H9 (cell line): ENCODE measurements at regions not wholly inside any gene's neighbourhood (a gene's known extent, or its start where the extent isn't known, plus 50 kb on each side); places are given as distances from the start of the nearest gene placed in this dataset.

ENCODE experiments used
- DNase-seq: peaks from one replicate; pipeline ENCODE4 v3.0.0-alpha.2; 2017
- H2AFZ ChIP-seq: one replicate; pipeline ENCODE4 v1.6.1; 2013; ENCODE audit warnings: mild to moderate bottlenecking, low read length, control low read depth, moderate library complexity
- H2AK5ac ChIP-seq: 2 replicates; pipeline ENCODE4 v1.6.1; 2013; ENCODE audit warnings: low read length, control low read depth, mixed read lengths; ENCODE audit not compliant: insufficient read length
- H2BK120ac ChIP-seq: one replicate; pipeline ENCODE4 v1.6.1; 2013; ENCODE audit warnings: low read depth, mild to moderate bottlenecking, low read length, control low read depth, inconsistent platforms; ENCODE audit not compliant: poor library complexity, severe bottlenecking
- H2BK12ac ChIP-seq: 2 replicates; pipeline ENCODE4 v1.6.1; 2013; ENCODE audit warnings: low read length, control low read depth, mixed read lengths, low read depth; ENCODE audit not compliant: insufficient read length
- H2BK15ac ChIP-seq: 2 replicates; pipeline ENCODE4 v1.6.1; 2013; ENCODE audit warnings: low read depth, low read length, control low read depth
- H2BK20ac ChIP-seq: one replicate; pipeline ENCODE4 v1.6.1; 2013; ENCODE audit warnings: low read depth, mild to moderate bottlenecking, low read length, control low read depth, inconsistent platforms; ENCODE audit not compliant: poor library complexity, severe bottlenecking
- H2BK5ac ChIP-seq: 2 replicates; pipeline ENCODE4 v1.6.1; 2013; ENCODE audit warnings: low read length, control low read depth, mixed read lengths; ENCODE audit not compliant: insufficient read length
- H3K14ac ChIP-seq: 2 replicates; pipeline ENCODE4 v1.6.1; 2013; ENCODE audit warnings: low read length, control low read depth; ENCODE audit not compliant: insufficient read depth
- H3K18ac ChIP-seq: 2 replicates; pipeline ENCODE4 v1.6.1; 2013; ENCODE audit warnings: low read depth, mild to moderate bottlenecking, mixed read lengths, low read length, control low read depth; ENCODE audit not compliant: insufficient read length
- H3K23ac ChIP-seq: 2 replicates; pipeline ENCODE4 v1.6.1; 2013; ENCODE audit warnings: low read length, control low read depth, mixed read lengths, low read depth; ENCODE audit not compliant: insufficient read length
- H3K23me2 ChIP-seq: 2 replicates; pipeline ENCODE4 v1.6.1; 2013; ENCODE audit warnings: low read depth, mild to moderate bottlenecking, mixed read lengths, low read length, control low read depth; ENCODE audit not compliant: insufficient read length, poor library complexity, severe bottlenecking
- H3K27ac ChIP-seq: 2 replicates; pipeline ENCODE4 v1.5.1; 2013; ENCODE audit warnings: low read length, control low read depth, mixed read lengths, low read depth; ENCODE audit not compliant: insufficient read length
- H3K27me3 ChIP-seq: 2 replicates; pipeline ENCODE4 v1.6.1; 2013; ENCODE audit warnings: low read length, control low read depth, inconsistent platforms; ENCODE audit not compliant: insufficient read depth
- H3K4ac ChIP-seq: 2 replicates; pipeline ENCODE4 v1.6.1; 2013; ENCODE audit warnings: low read depth, mild to moderate bottlenecking, control low read depth, inconsistent platforms, low read length, moderate library complexity
- H3K4me1 ChIP-seq: 2 replicates; pipeline ENCODE4 v1.6.1; 2013; ENCODE audit warnings: low read length, control low read depth, inconsistent platforms; ENCODE audit not compliant: insufficient read depth
- H3K4me2 ChIP-seq: 2 replicates; pipeline ENCODE4 v1.6.1; 2013; ENCODE audit warnings: low read length, control low read depth, mixed read lengths; ENCODE audit not compliant: insufficient read length, insufficient read depth
- H3K56ac ChIP-seq: 2 replicates; pipeline ENCODE4 v1.6.1; 2013; ENCODE audit warnings: low read depth, mild to moderate bottlenecking, mixed read lengths, low read length, control low read depth; ENCODE audit not compliant: insufficient read length
- H3K79me1 ChIP-seq: 2 replicates; pipeline ENCODE4 v1.6.1; 2013; ENCODE audit warnings: low read depth, mild to moderate bottlenecking, moderate library complexity, low read length, control low read depth, inconsistent platforms; ENCODE audit not compliant: insufficient read depth, poor library complexity, severe bottlenecking
- H3K79me2 ChIP-seq: 2 replicates; pipeline ENCODE4 v1.6.1; 2013; ENCODE audit warnings: low read length, control low read depth, inconsistent platforms; ENCODE audit not compliant: insufficient read depth
- H3K9ac ChIP-seq: 2 replicates; pipeline ENCODE4 v1.6.1; 2013; ENCODE audit warnings: low read length, control low read depth, mixed read lengths; ENCODE audit not compliant: insufficient read length; ENCODE audit errors: extremely low read depth
- H3K9me3 ChIP-seq: one replicate; pipeline ENCODE4 v1.6.1; 2013; ENCODE audit warnings: low read depth, low read length, inconsistent platforms; ENCODE audit not compliant: control insufficient read depth
- H3T11ph ChIP-seq: one replicate; pipeline ENCODE4 v1.6.1; 2013; ENCODE audit warnings: mild to moderate bottlenecking, low read length, control low read depth, inconsistent platforms
- H4K20me1 ChIP-seq: one replicate; pipeline ENCODE4 v1.6.1; 2013; ENCODE audit not compliant: control insufficient read depth, insufficient read length, insufficient read depth
- H4K5ac ChIP-seq: 2 replicates; pipeline ENCODE4 v1.6.1; 2013; ENCODE audit warnings: low read depth, mild to moderate bottlenecking, mixed read lengths, low read length, control low read depth; ENCODE audit not compliant: insufficient read length
- H4K8ac ChIP-seq: replicated peaks from 2 replicates; pipeline ENCODE4 v1.6.1; 2013; ENCODE audit warnings: low read length, control low read depth, mixed read lengths, low read depth; ENCODE audit not compliant: insufficient read length
- H4K91ac ChIP-seq: 2 replicates; pipeline ENCODE4 v1.6.1; 2013; ENCODE audit warnings: low read depth, mild to moderate bottlenecking, moderate library complexity, mixed read lengths, low read length, control low read depth; ENCODE audit not compliant: insufficient read length
- H3K27ac Mint-ChIP-seq, 3 experiments: 2 replicates in 2 of 3; 3 replicates in 1 of 3; pipeline ENCODE4 v1.8.0; 2020 to 2021; ENCODE audit warnings: mixed read lengths in 3 of 3, mild to moderate bottlenecking in 1 of 3, moderate library complexity in 1 of 3
- H3K27me3 Mint-ChIP-seq: 2 replicates; pipeline ENCODE4 v1.8.0; 2021; ENCODE audit warnings: low read depth, mild to moderate bottlenecking, moderate library complexity, mixed read lengths
- H3K36me3 Mint-ChIP-seq, 3 experiments: 2 replicates in 2 of 3; 3 replicates in 1 of 3; pipeline ENCODE4 v1.8.0; 2020 to 2021; ENCODE audit warnings: low read depth in 3 of 3, mixed read lengths in 3 of 3; ENCODE audit not compliant: insufficient read depth in 1 of 3
- H3K4me1 Mint-ChIP-seq, 2 experiments: 2 replicates each; pipeline ENCODE4 v1.8.0; 2020; ENCODE audit warnings: mixed read lengths in 2 of 2
- H3K4me3 Mint-ChIP-seq, 2 experiments: 2 replicates in 1 of 2; 3 replicates in 1 of 2; pipeline ENCODE4 v1.8.0; 2020 to 2021; ENCODE audit warnings: mild to moderate bottlenecking in 2 of 2, mixed read lengths in 2 of 2, moderate library complexity in 1 of 2
- H3K9me3 Mint-ChIP-seq, 2 experiments: 2 replicates in 1 of 2; 3 replicates in 1 of 2; pipeline ENCODE4 v1.8.0; 2020; ENCODE audit warnings: mild to moderate bottlenecking in 2 of 2, mixed read lengths in 2 of 2, moderate library complexity in 1 of 2
- WGBS: extraction: QIAGEN DNeasy Blood & Tissue Kit; methylation state at CpG from one replicate; pipeline ENCODE4 v1.1.7; 2013; ENCODE audit warnings: missing lambda C conversion rate, low lambda C conversion rate, mixed read lengths; ENCODE audit not compliant: insufficient read length; ENCODE audit errors: extremely low coverage; 5-methylcytosine and 5-hydroxymethylcytosine counted together
- TF ChIP-seq, protein P1 (sequence below): fragments of 200-600 bp; sonication (generic); conservative IDR thresholded peaks from 3 replicates; pipeline ENCODE4 v1.8.0; 2021; ENCODE audit warnings: antibody characterized with exemption, mild to moderate bottlenecking

DNA sequence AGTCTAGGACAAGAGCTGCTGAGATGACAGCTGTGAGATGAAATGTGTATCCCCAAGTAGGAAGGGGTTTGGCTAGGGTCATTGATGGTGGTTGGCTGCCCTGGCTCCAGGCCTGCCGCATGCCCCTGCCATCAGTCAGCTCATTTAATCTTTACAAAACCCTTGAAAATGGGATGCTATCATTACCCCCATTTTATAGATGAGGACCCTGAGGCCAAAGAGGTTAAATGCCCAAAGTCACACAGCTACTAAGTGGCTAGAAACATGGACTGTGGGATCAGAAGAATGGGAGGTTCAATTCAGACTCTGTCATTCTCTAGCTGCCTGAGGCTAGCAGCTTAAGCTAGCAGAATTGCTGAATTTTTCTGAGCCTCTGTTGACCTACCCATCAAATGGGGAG lies 198.8 kb downstream of the MAF start:
- Histone ChIP-seq H2AK5ac (no peak overlapping the region), H3K4me2 (no peak overlapping the region), H3K23ac (no peak overlapping the region), H3K9ac (no peak overlapping the region), H3T11ph (no peak overlapping the region), H3K27ac (no peak overlapping the region), H4K8ac (no peak overlapping the region), H3K18ac (no peak overlapping the region), H3K79me2 (no peaks in the 10 kb centered on the region), H3K79me1 (no peaks in the 10 kb centered on the region), H3K56ac (no peak overlapping the region), H3K14ac (no peak overlapping the region), H3K9me3 (no peaks in the 10 kb centered on the region), H3K4ac (no peak overlapping the region), H3K27me3 (no peaks in the 10 kb centered on the region), H3K23me2 (no peaks in the 10 kb centered on the region), H2AFZ (no peak overlapping the region), H4K5ac (no peak overlapping the region), H2BK20ac (no peak overlapping the region), H3K4me1 (no peaks in the 10 kb centered on the region), H2BK15ac (no peak overlapping the region), H4K20me1 (no peaks in the 10 kb centered on the region), H4K91ac (no peak overlapping the region), H2BK12ac (no peak overlapping the region), H2BK120ac (no peak overlapping the region), H2BK5ac (no peak overlapping the region)
- TF ChIP-seq, protein P1, sequence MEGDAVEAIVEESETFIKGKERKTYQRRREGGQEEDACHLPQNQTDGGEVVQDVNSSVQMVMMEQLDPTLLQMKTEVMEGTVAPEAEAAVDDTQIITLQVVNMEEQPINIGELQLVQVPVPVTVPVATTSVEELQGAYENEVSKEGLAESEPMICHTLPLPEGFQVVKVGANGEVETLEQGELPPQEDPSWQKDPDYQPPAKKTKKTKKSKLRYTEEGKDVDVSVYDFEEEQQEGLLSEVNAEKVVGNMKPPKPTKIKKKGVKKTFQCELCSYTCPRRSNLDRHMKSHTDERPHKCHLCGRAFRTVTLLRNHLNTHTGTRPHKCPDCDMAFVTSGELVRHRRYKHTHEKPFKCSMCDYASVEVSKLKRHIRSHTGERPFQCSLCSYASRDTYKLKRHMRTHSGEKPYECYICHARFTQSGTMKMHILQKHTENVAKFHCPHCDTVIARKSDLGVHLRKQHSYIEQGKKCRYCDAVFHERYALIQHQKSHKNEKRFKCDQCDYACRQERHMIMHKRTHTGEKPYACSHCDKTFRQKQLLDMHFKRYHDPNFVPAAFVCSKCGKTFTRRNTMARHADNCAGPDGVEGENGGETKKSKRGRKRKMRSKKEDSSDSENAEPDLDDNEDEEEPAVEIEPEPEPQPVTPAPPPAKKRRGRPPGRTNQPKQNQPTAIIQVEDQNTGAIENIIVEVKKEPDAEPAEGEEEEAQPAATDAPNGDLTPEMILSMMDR: no peak
- Mint-ChIP-seq H3K27ac (no peak overlapping the region; a peak in 1 of 7 replicates), H3K4me1 (peaks cover 2 to 3% of the 10 kb centered on the region in 2 experiments; a peak in 1 of 4 replicates), H3K36me3 (peaks cover 3 to 14% (median 5%) of the 10 kb centered on the region in 3 experiments; a peak in 5 of 7 replicates), H3K9me3 (peaks cover 8 to 11% of the 10 kb centered on the region in 2 experiments), H3K4me3 (no peak overlapping the region), H3K27me3 (peaks cover 8% of the 10 kb centered on the region)
- no CpG with 5 or more reads among the region's 1 CpG for WGBS
- DNase-seq: no peak
